WTC11 (cell line): ENCODE measurements at regions not wholly inside any gene's neighbourhood (a gene's known extent, or its start where the extent isn't known, plus 50 kb on each side); places are given as distances from the start of the nearest gene placed in this dataset.

Experiments used
- JUN ChIP-seq: sonication (generic); formaldehyde crosslinking; IDR thresholded peaks from 2 replicates; pipeline ENCODE4 v1.8.0; 2023; ENCODE audit warnings: mild to moderate bottlenecking, missing genetic modification reagents
- ZNF121 ChIP-seq: sonication (generic); formaldehyde crosslinking; IDR thresholded peaks from 2 replicates; pipeline ENCODE4 v1.8.0; 2023; ENCODE audit warnings: missing genetic modification reagents

GRCh38 chr10:28973309-28973972 is 296.1 kb downstream of the BAMBI start:
- TF ChIP-seq JUN (CRISPR knock-in tag): no peak
- TF ChIP-seq ZNF121 (CRISPR knock-in tag): no peak
